Upper lobe of left lung (tissue), 6 donors: ENCODE measurements at regions not wholly inside any gene's neighbourhood (a gene's known extent, or its start where the extent isn't known, plus 50 kb on each side); places are given as distances from the start of the nearest gene placed in this dataset.

Experiments used
- ATAC-seq, 2 donors: fragments of 200-7000 bp; cut with Tn5 transposase; one replicate each; pipeline ENCODE4 v1.9.1; 2022; ENCODE audit warnings: mild to moderate bottlenecking in 2 of 2, moderate library complexity in 2 of 2; ENCODE audit not compliant: low FRiP score in 2 of 2
- DNase-seq, 2 donors: peaks; one replicate each; pipeline ENCODE4 v3.0.0-alpha.2; 2019 to 2020
- H3K27ac ChIP-seq, 4 donors: fragments of 200-600 bp; sonication (generic); one replicate each; pipeline ENCODE4 v1.5.1; 2016 to 2019
- H3K27me3 ChIP-seq, 4 donors: fragments of 200-600 bp; sonication (generic); one replicate each; pipeline ENCODE4 v1.5.1; 2017 to 2019
- H3K36me3 ChIP-seq, 4 donors: fragments of 200-600 bp; sonication (generic); one replicate each; pipeline ENCODE4 v1.5.1; 2016 to 2019
- H3K4me1 ChIP-seq, 4 donors: fragments of 200-600 bp; sonication (generic); one replicate each; pipeline ENCODE4 v1.5.1; 2018 to 2019
- H3K4me3 ChIP-seq, 4 donors: fragments of 200-600 bp; sonication (generic); one replicate each; pipeline ENCODE4 v1.5.1; 2017 to 2019; ENCODE audit warnings: mild to moderate bottlenecking in 2 of 4, moderate library complexity in 1 of 4
- H3K9me3 ChIP-seq, 4 donors: fragments of 200-600 bp; sonication (generic); one replicate each; pipeline ENCODE4 v1.5.1; 2018 to 2019
- EP300 ChIP-seq, 4 donors: sonication (generic); formaldehyde crosslinking; IDR thresholded peaks; one replicate each; pipeline ENCODE4 v1.5.1; 2017; ENCODE audit warnings: antibody characterized with exemption in 4 of 4, control low read depth in 2 of 4
- POLR2A ChIP-seq, 4 donors: fragments of 450-650 bp; IDR thresholded peaks; one replicate each; pipeline ENCODE4 v1.5.1; 2016 to 2017; ENCODE audit warnings: antibody characterized with exemption in 4 of 4, mild to moderate bottlenecking in 2 of 4
- POLR2AphosphoS5 ChIP-seq, 2 donors: sonication (generic); formaldehyde crosslinking; IDR thresholded peaks; one replicate each; pipeline ENCODE4 v1.5.1; 2017; ENCODE audit warnings: antibody characterized with exemption in 2 of 2
- WGBS, 2 donors: methylation state at CpG; one replicate each; pipeline ENCODE4 v1.1.5; 2017 to 2018; 5-methylcytosine and 5-hydroxymethylcytosine counted together
- TF ChIP-seq, protein P1 (sequence below), 6 experiments: fragments of 450-650 bp in 4 of 6; fragments of 200-600 bp in 2 of 6; sonication (generic) in 2 of 6; IDR thresholded peaks; one replicate each; pipeline ENCODE4 v1.5.1; 2016 to 2019; ENCODE audit warnings: antibody characterized with exemption in 6 of 6
- donor health status: DM: no; HTN: no; CAD: no; lungs with moderate emphysema.
- donor health status: DM: no; HTN: yes; CAD: no; lungs with severe emphysema.

DNA sequence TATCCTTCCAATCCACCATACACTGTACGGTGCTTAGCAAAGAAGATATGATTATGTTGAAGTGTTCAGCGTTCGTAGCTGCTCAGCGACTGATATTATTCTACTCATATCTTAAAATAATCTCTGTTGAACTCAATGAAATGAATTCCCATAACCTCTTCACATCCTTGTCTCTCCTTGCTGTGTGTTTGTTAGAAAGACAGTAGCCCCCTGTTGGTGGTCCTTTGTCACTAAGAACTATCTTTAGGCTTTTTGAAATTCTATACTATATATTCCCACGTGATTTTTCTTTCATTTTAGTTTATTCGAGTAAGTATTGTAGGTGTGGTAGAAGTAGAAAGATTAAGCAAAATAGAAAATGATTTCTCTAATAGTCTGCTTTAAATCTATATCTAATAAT, 762.8 kb upstream of the WWC1 start:
- H3K9me3 ChIP-seq: no peaks in the 10 kb centered on the region
- no peak overlapping the region for H3K4me3 ChIP-seq
- WGBS, 2 donors: 77 to 81% methylated on average over 6 of the region's 6 CpGs
- DNase-seq: no peak
- no peaks in the 10 kb centered on the region for H3K27me3 ChIP-seq
- TF ChIP-seq POLR2AphosphoS5 (IDR thresholded peaks at IDR 0.05) (no peak), POLR2A (IDR thresholded peaks at IDR 0.05) (no peak)
- TF ChIP-seq, protein P1, sequence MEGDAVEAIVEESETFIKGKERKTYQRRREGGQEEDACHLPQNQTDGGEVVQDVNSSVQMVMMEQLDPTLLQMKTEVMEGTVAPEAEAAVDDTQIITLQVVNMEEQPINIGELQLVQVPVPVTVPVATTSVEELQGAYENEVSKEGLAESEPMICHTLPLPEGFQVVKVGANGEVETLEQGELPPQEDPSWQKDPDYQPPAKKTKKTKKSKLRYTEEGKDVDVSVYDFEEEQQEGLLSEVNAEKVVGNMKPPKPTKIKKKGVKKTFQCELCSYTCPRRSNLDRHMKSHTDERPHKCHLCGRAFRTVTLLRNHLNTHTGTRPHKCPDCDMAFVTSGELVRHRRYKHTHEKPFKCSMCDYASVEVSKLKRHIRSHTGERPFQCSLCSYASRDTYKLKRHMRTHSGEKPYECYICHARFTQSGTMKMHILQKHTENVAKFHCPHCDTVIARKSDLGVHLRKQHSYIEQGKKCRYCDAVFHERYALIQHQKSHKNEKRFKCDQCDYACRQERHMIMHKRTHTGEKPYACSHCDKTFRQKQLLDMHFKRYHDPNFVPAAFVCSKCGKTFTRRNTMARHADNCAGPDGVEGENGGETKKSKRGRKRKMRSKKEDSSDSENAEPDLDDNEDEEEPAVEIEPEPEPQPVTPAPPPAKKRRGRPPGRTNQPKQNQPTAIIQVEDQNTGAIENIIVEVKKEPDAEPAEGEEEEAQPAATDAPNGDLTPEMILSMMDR (IDR thresholded peaks at IDR 0.05): no peak
- no peak overlapping the region for H3K27ac ChIP-seq
- H3K36me3 ChIP-seq: no peaks in the 10 kb centered on the region
- H3K4me1 ChIP-seq: no peaks in the 10 kb centered on the region
- ATAC-seq: no peak

- TF ChIP-seq EP300 (IDR thresholded peaks at IDR 0.05) (no peak), POLR2AphosphoS5 (IDR thresholded peaks at IDR 0.05) (no peak), POLR2A (IDR thresholded peaks at IDR 0.05) (no peak)
- TF ChIP-seq, protein P1 (IDR thresholded peaks at IDR 0.05): no peak
- Histone ChIP-seq H3K9me3 (no peaks in the 10 kb centered on the region), H3K36me3 (no peaks in the 10 kb centered on the region), H3K4me1 (no peaks in the 10 kb centered on the region), H3K27me3 (no peaks in the 10 kb centered on the region), H3K27ac (no peak overlapping the region), H3K4me3 (no peak overlapping the region)
- DNase-seq: no peak
- ATAC-seq: no peak
- 53 to 66% methylated on average over 11 to 13 of the region's 13 CpGs for WGBS, 2 donors
Measured at GRCh38 chr5:167530548-167530947, 760.9 kb upstream of the WWC1 start.

DNA sequence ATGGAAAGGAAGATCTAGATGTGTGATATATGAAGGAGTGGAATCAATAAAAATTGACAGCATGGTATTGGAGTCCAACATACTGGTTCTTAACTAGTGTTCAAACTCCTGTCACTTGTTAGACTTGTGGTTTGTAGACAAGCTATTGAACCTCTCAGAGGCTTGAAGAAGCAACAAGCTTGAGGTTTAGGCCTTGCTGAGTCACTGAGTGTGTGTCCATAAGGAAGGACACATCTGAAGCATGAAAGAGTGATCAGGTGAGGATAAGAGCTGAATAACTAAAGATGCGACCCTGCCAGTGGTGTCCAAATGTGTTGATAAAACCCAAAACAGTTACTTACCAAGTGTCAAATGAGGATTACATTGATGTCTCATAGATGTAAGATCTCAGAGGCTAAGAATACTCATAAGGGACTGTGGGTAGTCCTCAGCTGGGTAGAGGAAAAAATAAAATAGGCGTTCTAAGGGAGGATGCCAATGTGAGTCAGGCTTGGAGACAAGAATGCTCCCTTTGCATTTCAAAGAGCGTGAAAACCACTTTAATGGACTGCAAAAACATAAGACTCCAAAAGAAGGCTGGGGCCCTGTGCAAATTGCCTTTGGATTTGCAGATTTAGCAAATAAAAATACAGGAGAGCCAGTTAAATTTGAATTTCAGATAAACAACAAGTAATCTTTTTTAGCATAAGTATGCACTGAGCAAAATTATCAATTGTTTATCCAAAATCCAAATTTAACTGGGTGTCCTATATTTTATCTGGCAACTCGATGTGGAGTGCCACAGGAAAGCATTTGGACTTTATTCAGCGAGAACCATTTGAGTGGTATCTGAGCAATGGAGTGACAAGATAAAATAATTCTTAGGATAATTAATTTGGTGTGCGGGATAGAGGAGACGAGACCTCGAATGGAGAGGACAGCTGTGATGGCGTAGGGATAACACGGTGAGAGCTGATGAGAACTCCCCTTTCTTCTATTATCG, 757.3 kb upstream of the WWC1 start:
- 66 to 75% methylated on average over 11 of the region's 11 CpGs for WGBS, 2 donors
- H3K4me3 ChIP-seq: no peak overlapping the region
- H3K27me3 ChIP-seq: no peaks in the 10 kb centered on the region
- H3K36me3 ChIP-seq: no peaks in the 10 kb centered on the region
- H3K9me3 ChIP-seq: no peaks in the 10 kb centered on the region
- no peaks in the 10 kb centered on the region for H3K4me1 ChIP-seq
- DNase-seq: no peak
- TF ChIP-seq POLR2A (IDR thresholded peaks at IDR 0.05) (no peak), POLR2AphosphoS5 (IDR thresholded peaks at IDR 0.05) (no peak), EP300 (IDR thresholded peaks at IDR 0.05) (no peak)
- TF ChIP-seq, protein P1 (IDR thresholded peaks at IDR 0.05): no peak
- H3K27ac ChIP-seq: no peak overlapping the region
- no peak for ATAC-seq

- Histone ChIP-seq H3K27ac (no peak overlapping the region), H3K4me1 (no peaks in the 10 kb centered on the region), H3K4me3 (no peak overlapping the region), H3K27me3 (no peaks in the 10 kb centered on the region), H3K36me3 (no peaks in the 10 kb centered on the region), H3K9me3 (no peaks in the 10 kb centered on the region)
- no peak for TF ChIP-seq POLR2A (IDR thresholded peaks at IDR 0.05)
- TF ChIP-seq, protein P1 (IDR thresholded peaks at IDR 0.05): no peak
- no peak for TF ChIP-seq EP300 (IDR thresholded peaks at IDR 0.05)
- no peak for TF ChIP-seq POLR2AphosphoS5 (IDR thresholded peaks at IDR 0.05)
- 88 to 91% methylated on average over 5 of the region's 5 CpGs for WGBS, 2 donors
- DNase-seq: no peak
- ATAC-seq: no peak
Measured at GRCh38 chr5:167539747-167540146, 751.7 kb upstream of the WWC1 start.

DNA sequence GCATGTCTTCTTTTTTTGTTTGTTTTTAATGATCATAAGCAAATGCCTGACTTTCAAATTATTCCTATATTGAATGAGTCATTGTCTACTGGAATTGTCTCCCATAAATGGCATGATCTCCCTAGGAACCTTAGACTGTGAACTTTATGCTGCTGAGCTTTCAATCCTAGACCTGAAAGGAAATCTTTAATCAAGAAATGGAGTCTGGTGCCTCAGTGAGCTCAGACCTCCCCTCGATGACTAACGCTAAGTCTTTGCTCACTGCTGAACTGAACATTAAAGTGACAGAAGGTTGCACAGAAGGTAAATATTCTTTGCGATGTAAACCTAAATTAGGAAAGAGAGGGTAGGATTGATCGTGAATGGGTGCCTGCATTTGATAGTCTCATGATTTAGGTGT, 745.2 kb upstream of the WWC1 start:
- Histone ChIP-seq H3K4me3 (no peak overlapping the region), H3K27ac (no peak overlapping the region), H3K9me3 (no peaks in the 10 kb centered on the region), H3K36me3 (no peaks in the 10 kb centered on the region), H3K4me1 (no peaks in the 10 kb centered on the region), H3K27me3 (no peaks in the 10 kb centered on the region)
- ATAC-seq (no peak), DNase-seq (no peak)
- 90 to 97% methylated on average over 4 of the region's 4 CpGs for WGBS, 2 donors
- TF ChIP-seq POLR2A (IDR thresholded peaks at IDR 0.05): no peak
